PC-9 (cell line): ENCODE measurements at regions not wholly inside any gene's neighbourhood (a gene's known extent, or its start where the extent isn't known, plus 50 kb on each side); places are given as distances from the start of the nearest gene placed in this dataset.

Experiments
- EZH2 ChIP-seq: fragments of 200-600 bp; sonication (generic); IDR thresholded peaks from 2 replicates; pipeline ENCODE4 v1.8.0; 2017; ENCODE audit warnings: antibody characterized with exemption, low read depth
- TF ChIP-seq, protein P1 (sequence below): fragments of 200-600 bp; sonication (generic); conservative IDR thresholded peaks from 2 replicates; pipeline ENCODE4 v1.6.1; 2017; ENCODE audit warnings: mixed run types, antibody characterized with exemption, mild to moderate bottlenecking, moderate library complexity

DNA sequence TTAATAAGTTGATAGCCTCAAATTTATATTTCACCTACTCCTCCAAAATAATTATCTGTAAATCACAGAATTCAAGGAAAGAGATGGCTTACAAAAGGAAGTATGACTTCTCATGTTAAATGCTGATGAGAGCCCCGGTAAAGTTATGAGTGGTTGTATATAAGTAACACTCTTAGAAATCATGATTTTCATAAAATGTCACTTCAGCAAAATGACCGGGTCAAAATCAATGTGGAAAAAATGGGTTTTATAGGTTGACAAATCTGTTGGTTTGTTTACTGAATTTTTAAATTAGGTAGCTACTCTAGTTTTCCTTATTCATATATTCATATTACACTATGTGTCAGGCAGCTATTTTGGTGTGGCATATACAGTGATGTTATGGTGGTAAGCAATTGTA is 1131.0 kb downstream of the TAF11L14 start:
- TF ChIP-seq, protein P1, sequence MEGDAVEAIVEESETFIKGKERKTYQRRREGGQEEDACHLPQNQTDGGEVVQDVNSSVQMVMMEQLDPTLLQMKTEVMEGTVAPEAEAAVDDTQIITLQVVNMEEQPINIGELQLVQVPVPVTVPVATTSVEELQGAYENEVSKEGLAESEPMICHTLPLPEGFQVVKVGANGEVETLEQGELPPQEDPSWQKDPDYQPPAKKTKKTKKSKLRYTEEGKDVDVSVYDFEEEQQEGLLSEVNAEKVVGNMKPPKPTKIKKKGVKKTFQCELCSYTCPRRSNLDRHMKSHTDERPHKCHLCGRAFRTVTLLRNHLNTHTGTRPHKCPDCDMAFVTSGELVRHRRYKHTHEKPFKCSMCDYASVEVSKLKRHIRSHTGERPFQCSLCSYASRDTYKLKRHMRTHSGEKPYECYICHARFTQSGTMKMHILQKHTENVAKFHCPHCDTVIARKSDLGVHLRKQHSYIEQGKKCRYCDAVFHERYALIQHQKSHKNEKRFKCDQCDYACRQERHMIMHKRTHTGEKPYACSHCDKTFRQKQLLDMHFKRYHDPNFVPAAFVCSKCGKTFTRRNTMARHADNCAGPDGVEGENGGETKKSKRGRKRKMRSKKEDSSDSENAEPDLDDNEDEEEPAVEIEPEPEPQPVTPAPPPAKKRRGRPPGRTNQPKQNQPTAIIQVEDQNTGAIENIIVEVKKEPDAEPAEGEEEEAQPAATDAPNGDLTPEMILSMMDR = no peak
- no peak for TF ChIP-seq EZH2
